NCI-H446 (cell line): ENCODE measurements at regions not wholly inside any gene's neighbourhood (a gene's known extent, or its start where the extent isn't known, plus 50 kb on each side); places are given as distances from the start of the nearest gene placed in this dataset.
"Not testable (repeated sequence)": the region's sequence is repeated elsewhere in the genome, so short reads cannot be mapped to it uniquely, and the experiment has no call there.

Experiments
- DNase-seq, 2 experiments: peaks; one replicate each; lab custom pipeline; 2025; lab: John Stamatoyannopoulos, UW

DNA sequence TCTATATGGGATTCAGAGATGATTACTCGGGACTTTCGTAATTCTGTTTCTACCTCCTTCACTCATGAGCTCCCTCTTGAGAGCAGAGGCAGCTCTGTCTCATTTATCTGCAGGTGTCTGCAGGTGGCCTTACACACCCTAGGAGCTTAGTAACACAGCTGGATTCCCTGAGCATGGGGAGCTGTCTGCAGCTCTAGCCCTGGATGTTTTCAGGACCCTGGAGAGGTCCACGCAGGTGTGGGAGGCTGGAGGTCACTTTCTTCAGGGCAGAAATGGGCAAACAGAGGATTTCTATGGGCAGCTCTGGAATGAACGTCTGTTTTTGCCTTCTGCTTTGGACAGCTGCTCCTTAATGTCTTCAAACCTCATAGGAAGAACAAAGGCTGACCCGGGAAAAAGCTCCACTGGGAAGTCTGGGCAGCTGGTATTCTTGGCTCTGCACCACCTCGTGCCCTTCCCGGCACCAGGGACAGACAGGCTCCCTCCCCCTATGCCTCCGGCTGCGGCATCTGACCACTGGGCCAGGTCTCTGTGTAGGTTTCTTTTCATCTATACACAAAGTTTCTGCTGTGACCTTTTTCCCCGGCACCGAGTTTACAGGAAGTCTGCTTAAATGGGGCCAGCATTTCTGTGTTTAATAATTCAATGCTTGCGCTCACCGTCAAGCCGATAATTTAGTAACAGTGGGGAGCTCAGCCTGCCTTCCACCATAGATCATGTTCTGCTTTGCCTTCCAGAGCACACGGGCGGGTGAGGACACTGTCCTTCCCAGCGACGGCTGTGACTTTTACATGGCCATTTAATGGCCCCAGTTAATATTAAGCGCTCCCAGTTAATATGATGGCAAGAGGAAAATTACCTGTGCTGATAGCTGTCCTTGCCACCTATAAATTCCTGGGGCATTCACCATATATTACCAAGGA, 320.2 kb upstream of the SFSWAP start:
- no peak for DNase-seq

DNA sequence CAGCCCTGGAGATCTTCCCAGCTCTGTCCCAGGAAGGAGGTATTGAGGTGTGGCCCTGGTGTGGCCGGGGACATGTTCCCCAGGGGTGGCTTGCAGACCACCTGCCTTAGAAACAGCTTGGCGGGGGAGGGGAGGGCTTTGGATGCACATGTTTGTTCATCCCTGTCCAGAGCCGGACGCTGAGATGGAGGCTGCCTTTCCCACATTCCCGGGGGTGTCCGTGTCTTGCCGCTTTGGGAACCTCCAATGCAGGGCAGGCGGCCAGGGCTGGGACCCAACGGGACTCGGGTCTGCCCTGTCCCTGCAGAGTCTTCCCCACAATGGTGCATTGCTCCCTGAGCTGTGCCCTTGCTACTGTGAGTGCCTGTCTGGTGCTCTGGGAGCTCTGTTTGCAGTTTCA, 319.5 kb upstream of the SFSWAP start:
- DNase-seq = no peak

- not testable (repeated sequence) for DNase-seq
Observed at GRCh38 chr12:131394752-131395151, 316.1 kb upstream of the SFSWAP start.

DNA sequence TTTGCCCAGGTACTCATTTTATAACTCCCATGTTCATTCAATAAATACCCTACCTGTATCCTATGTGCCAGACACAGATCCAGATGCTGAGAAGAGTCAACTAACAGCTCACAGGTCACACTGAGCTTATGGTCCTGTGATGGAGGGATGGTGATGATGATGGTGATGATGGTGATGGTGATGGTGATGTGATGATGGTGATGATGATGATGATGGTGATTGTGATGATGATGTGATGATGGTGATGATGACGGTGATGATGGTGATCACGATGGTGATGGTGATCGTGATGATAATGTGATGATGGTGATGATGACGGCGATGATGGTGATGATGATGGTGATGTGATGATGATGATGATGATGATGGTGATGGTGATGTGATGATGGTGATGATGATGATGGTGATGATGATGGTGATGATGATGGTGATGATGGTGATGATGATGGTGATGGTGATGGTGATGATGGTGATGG, 315.6 kb upstream of the SFSWAP start:
- DNase-seq = not testable (repeated sequence)

- no peak for DNase-seq
Observed at GRCh38 chr12:131395971-131396573, 314.8 kb upstream of the SFSWAP start.

DNA sequence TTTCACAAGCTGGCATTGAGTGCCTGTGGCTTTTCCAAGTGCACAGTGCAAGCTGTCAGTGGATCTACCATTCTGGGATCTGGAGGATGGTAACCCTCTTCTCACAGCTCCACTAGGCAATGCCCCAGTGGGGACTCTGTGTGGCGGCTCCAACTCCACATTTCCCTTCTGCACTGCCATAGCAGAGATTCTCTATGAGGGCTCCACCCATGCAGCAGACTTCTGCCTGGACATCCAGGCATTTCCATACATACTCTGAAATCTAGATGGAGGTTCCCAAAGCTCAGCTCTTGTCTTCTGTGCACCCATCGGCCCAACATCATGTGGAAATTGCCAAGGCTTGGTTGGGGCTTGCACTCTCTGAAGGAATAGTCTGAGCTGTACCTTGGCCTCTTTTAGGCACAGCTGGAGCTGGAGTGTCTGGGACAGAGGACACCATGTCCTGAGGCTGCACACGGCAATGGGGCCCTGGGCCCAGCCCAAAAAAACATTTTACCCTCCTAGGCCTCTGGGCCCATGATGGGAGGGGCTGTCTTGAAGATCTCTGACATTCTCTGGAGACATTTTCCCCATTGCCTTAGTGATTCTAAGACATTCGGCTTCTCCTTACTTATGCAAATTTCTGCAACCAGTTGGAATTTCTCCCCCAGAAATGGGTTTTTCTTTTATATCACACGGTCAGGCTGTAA, 313.3 kb upstream of the SFSWAP start:
- DNase-seq = no peak

GRCh38 chr12:131399000-131399399, 311.9 kb upstream of the SFSWAP start:
- no peak for DNase-seq

DNA sequence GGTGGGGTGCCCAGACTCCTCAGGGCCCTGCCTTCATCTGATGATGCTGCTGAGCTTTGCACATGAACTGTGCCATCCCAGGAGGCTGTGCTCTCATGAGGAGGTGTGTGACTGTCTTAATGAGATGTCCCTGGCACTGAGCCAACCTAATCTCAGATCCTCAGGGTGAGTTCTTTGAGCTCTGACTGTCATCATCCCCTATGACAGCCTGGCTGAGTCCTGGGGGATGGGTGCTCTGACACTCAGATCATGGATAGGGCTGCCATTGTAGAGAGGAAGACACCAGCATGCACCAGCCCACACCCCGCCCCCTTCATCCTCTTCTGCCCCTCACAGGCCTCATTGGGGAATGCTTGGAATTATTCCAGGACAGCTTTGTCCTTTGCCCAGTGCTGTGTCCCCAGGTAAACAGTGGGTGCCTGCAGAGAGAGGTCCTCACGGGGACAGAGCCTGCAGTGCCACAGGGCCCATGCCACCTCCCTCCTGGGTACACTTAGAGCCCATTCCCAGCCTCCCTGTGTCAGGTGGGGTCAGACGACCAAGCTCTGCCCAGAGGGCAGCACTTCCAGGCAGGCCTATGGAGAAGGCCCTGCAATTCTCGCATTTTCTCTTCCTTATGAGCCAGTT, 310.1 kb upstream of the SFSWAP start:
- not testable (repeated sequence) for DNase-seq

- not testable (repeated sequence) for DNase-seq
Observed at GRCh38 chr12:131401907-131402633, 308.8 kb upstream of the SFSWAP start.

DNA sequence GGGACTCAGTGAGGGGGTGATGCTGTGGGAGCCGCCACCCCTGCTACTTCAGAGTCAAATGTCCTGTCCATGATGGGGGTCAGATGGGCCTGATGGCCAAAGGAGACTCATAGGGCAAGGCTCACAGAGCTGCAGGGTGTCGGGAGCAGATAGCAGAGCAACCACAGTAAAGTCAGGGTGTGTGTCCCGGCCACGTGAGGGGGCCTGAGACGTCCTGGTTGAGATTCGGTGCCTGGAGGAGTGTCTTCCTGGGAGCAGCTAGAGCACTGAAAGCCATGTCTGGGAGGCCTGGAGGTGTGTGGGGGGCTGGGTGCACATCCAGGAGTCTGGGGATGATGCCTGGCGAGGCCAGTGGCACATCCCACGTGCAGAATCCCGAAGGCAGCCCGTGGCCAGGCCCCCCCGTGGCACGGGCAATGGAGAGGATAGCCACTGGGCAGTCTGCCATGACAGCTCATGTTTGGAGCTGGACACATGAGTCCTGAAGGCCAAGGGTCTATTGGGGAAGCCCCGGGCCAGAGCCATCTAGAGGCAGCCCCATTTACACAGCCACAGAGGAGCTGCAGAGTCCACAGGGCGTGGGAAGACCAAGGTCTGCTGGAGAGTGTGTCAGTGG, 308.0 kb upstream of the SFSWAP start:
- no peak for DNase-seq

GRCh38 chr12:131403676-131404075, 307.2 kb upstream of the SFSWAP start:
- DNase-seq = no peak

DNA sequence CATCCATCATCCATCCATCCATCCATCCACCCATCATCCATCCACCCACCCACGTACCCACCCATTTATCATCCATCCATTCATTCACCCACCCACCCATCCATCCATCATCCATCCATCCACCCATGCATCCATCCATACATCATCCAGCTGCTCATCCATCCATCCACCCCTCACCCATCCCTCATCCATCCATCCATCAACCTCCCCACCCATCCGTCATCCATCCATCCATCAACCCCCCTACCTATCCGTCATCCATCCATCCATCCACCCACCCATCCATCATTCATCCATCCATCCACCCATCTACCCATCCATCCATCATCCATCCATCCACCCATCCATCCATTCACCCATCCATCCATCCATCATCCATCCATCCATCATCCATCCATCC, 306.2 kb upstream of the SFSWAP start:
- no peak for DNase-seq

- no peak for DNase-seq
Observed at GRCh38 chr12:131407221-131408035, 303.5 kb upstream of the SFSWAP start.

- DNase-seq = no peak
Observed at GRCh38 chr12:131408036-131408365, 302.9 kb upstream of the SFSWAP start.

GRCh38 chr12:131408484-131408883, 302.4 kb upstream of the SFSWAP start:
- DNase-seq = no peak

GRCh38 chr12:131409211-131409610, 301.7 kb upstream of the SFSWAP start:
- DNase-seq = no peak

GRCh38 chr12:131411827-131412226, 299.1 kb upstream of the SFSWAP start:
- not testable (repeated sequence) for DNase-seq

- DNase-seq = no peak
Observed at GRCh38 chr12:131413006-131413405, 297.9 kb upstream of the SFSWAP start.

- DNase-seq = no peak
Observed at GRCh38 chr12:131413471-131413870, 297.4 kb upstream of the SFSWAP start.
